ENCODE measurements at regions not wholly inside any gene's neighbourhood (a gene's known extent, or its start where the extent isn't known, plus 50 kb on each side); places are given as distances from the start of the nearest gene placed in this dataset.

GRCh38 chr12:124400124-124400523 is 105.2 kb downstream of the RFLNA start:
- no peak for TF ChIP-seq POLR2A (IDR thresholded peaks at IDR 0.05)
- TF ChIP-seq, protein P1, sequence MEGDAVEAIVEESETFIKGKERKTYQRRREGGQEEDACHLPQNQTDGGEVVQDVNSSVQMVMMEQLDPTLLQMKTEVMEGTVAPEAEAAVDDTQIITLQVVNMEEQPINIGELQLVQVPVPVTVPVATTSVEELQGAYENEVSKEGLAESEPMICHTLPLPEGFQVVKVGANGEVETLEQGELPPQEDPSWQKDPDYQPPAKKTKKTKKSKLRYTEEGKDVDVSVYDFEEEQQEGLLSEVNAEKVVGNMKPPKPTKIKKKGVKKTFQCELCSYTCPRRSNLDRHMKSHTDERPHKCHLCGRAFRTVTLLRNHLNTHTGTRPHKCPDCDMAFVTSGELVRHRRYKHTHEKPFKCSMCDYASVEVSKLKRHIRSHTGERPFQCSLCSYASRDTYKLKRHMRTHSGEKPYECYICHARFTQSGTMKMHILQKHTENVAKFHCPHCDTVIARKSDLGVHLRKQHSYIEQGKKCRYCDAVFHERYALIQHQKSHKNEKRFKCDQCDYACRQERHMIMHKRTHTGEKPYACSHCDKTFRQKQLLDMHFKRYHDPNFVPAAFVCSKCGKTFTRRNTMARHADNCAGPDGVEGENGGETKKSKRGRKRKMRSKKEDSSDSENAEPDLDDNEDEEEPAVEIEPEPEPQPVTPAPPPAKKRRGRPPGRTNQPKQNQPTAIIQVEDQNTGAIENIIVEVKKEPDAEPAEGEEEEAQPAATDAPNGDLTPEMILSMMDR (IDR thresholded peaks at IDR 0.05) = no peak

Data from right lobe of liver (tissue), 4 donors.